ENCODE measurements at regions not wholly inside any gene's neighbourhood (a gene's known extent, or its start where the extent isn't known, plus 50 kb on each side); places are given as distances from the start of the nearest gene placed in this dataset.

- no peak for TF ChIP-seq MGA (IDR thresholded peaks at IDR 0.05)
- no peak for TF ChIP-seq NR2F6 (CRISPR knock-in tag; IDR thresholded peaks at IDR 0.05)
- TF ChIP-seq NONO (IDR thresholded peaks at IDR 0.05; ENCODE audit: low read depth in 2 of 2, low read length in 1 of 2), result no peak
Measured at GRCh38 chrX:16250296-16250695, 83.0 kb downstream of the MAGEB17 start (continued).
